ENCODE measurements at regions not wholly inside any gene's neighbourhood (a gene's known extent, or its start where the extent isn't known, plus 50 kb on each side); places are given as distances from the start of the nearest gene placed in this dataset.
"Not testable (repeated sequence)": the region's sequence is repeated elsewhere in the genome, so short reads cannot be mapped to it uniquely, and the experiment has no call there.

DNA sequence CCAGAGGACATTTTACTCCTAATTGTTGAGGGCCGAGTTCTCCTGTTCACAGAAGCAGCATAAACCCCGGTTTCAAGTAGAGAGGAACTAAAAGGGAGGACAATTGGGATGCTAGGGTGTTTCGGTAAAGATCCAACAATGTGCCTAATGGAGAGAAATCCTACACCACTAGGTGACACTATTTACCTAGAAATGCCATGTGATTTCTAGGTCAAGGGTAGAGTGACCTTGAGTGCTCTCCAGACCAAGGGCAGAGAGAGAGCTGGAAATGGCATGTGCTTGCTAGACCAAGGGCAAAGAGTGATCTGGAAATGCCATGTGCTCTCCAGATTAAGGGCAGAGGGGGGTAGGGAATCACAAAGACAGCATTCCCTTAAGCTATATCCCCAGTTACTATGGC lies 472.0 kb downstream of the DCDC2C start:
- H3K27ac Mint-ChIP-seq, result no peak overlapping the region
- DNase-seq (no peak), ATAC-seq (no peak)
- peaks cover 29% of the 10 kb centered on the region for H3K9me3 Mint-ChIP-seq (ENCODE audit: insufficient read depth)
- no peak overlapping the region for H3K4me3 Mint-ChIP-seq
- no peaks in the 10 kb centered on the region for H3K27me3 Mint-ChIP-seq (ENCODE audit: low read depth)
- H3K4me1 Mint-ChIP-seq (ENCODE audit: low read depth), result no peaks in the 10 kb centered on the region
- no peaks in the 10 kb centered on the region for H3K36me3 Mint-ChIP-seq (ENCODE audit: low read depth)
- ChIA-PET CTCF (no interaction called here), POLR2A (no interaction called here)

DNA sequence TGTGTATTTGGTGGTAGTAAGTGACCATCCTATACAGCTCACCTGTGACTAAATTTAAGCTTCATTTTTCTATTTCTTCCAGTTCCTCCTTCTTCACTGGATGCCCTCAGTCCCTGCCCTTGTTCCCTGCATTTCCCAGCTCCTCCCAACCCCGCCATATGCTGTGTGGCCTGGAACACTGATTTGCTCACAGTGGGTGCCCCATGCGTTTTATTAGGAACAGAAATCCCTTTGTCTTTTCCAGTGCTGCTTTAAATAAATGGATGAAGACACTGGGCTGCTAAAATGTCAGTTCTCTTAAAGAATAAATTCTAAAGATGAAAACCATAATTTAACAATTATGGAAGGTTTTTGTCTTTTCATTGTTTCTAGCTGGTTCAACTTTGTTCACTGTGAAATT lies 477.3 kb downstream of the DCDC2C start:
- no peak for ATAC-seq
- H3K36me3 Mint-ChIP-seq (ENCODE audit: low read depth), result no peaks in the 10 kb centered on the region
- ChIA-PET CTCF (no interaction called here), POLR2A (no interaction called here)
- no peak for DNase-seq
- H3K27me3 Mint-ChIP-seq (ENCODE audit: low read depth), result no peaks in the 10 kb centered on the region
- H3K4me1 Mint-ChIP-seq (ENCODE audit: low read depth), result no peaks in the 10 kb centered on the region
- no peak overlapping the region for H3K27ac Mint-ChIP-seq
- H3K9me3 Mint-ChIP-seq (ENCODE audit: insufficient read depth), result peaks cover 21% of the 10 kb centered on the region
- H3K4me3 Mint-ChIP-seq, result no peak overlapping the region

DNA sequence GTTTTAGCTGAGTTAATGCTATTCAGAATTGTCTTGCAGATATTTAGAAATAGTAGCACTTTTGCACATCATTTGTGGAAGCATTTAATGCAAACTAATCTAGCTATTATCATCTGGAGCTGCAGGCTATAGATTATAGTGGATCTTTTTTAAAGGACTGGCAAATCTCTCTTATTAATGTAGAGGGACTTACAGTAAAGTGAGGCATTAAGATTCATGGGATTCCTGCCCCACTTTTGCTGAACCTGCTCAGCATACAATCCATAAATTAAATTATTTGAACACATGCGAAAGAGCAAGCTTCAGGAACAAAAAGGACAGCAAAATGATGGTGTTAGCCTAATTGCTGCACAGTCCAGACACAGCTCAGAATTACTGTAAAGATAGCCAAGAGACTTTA lies 477.7 kb downstream of the DCDC2C start:
- POLR2A ChIA-PET, result no interaction called here
- Mint-ChIP-seq H3K27ac (no peak overlapping the region), H3K9me3 (ENCODE audit: insufficient read depth) (peaks cover 20% of the 10 kb centered on the region), H3K36me3 (ENCODE audit: low read depth) (no peaks in the 10 kb centered on the region), H3K4me3 (no peak overlapping the region), H3K27me3 (ENCODE audit: low read depth) (no peaks in the 10 kb centered on the region), H3K4me1 (ENCODE audit: low read depth) (no peaks in the 10 kb centered on the region)
- ATAC-seq (no peak), DNase-seq (no peak)
- CTCF ChIA-PET, result no interaction called here

DNA sequence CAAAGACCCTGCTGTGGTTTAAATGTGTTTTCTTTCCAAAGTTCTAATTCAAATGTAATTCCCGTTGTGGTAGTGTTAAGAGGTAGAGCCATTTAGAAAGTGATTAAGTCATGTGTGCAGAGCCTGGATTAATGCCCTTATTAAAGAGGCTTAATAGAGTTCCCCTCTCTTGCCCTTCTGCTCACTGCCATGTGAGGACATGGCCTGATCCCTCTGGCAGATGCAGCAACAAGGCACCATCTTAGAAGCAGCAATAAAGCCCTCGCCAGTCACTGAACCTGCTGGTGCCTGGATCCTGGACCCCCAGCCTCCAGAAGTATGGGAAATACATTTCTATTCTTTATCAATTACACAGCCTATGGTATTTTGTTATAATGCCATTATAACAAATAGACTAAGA lies 485.2 kb downstream of the DCDC2C start:
- POLR2A ChIA-PET, result no interaction called here
- DNase-seq, result no peak
- CTCF ChIA-PET, result no interaction called here
- no peak overlapping the region for H3K4me3 Mint-ChIP-seq
- H3K4me1 Mint-ChIP-seq (ENCODE audit: low read depth), result no peaks in the 10 kb centered on the region
- no peak for ATAC-seq
- H3K36me3 Mint-ChIP-seq (ENCODE audit: low read depth), result no peaks in the 10 kb centered on the region
- H3K27ac Mint-ChIP-seq, result no peak overlapping the region
- H3K9me3 Mint-ChIP-seq (ENCODE audit: insufficient read depth), result peaks cover 6% of the 10 kb centered on the region
- H3K27me3 Mint-ChIP-seq (ENCODE audit: low read depth), result no peaks in the 10 kb centered on the region

DNA sequence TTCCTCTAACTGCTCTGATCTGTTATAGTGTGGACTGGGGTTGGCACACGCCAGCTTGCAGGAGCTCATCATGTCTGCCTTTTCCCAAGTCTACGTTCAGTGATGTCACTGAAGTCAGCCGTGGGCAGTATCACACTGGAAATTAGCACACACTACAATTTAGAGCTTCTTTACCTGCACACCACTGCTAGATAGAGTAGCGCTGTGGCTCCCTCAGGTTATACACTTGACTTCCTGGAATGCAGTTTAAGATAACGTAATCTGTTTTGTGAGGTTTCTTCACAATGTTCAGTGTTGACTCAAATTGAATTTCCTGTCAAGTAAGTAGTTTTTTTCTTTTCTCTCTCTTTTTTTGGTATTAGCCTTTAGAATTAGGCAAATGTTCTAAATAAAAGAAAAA lies 487.2 kb downstream of the DCDC2C start:
- POLR2A ChIA-PET, result no interaction called here
- peaks cover 9% of the 10 kb centered on the region for H3K9me3 Mint-ChIP-seq (ENCODE audit: insufficient read depth)

DNA sequence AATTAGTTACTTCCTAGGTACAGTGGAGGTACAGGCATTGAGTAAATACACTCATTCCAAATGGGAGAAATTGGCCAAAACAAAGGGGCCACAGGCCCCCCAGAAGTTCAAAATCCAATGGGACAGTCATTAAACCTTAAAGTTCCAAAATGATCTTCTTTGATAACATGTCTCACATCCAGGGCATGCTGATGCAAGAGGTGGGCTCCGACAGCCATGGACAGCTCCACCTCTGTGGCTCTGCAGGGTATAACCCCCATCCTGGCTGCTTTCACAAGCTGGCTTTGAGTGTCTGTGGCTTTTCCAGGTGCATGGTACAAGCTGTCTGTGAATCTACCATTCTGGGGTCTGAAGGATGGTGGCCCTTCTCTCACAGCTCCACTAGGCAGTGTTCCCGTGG lies 488.7 kb downstream of the DCDC2C start:
- Mint-ChIP-seq H3K9me3 (ENCODE audit: insufficient read depth) (peaks cover 4% of the 10 kb centered on the region), H3K27ac (no peak overlapping the region), H3K4me3 (no peak overlapping the region), H3K4me1 (ENCODE audit: low read depth) (no peaks in the 10 kb centered on the region), H3K27me3 (ENCODE audit: low read depth) (no peaks in the 10 kb centered on the region), H3K36me3 (ENCODE audit: low read depth) (no peaks in the 10 kb centered on the region)
- ChIA-PET POLR2A (no interaction called here), CTCF (no interaction called here)
- DNase-seq (no peak), ATAC-seq (no peak)

More for the DNA sequence above, 487.2 kb downstream of the DCDC2C start:
- no peaks in the 10 kb centered on the region for H3K4me1 Mint-ChIP-seq (ENCODE audit: low read depth)
- ATAC-seq (no peak), DNase-seq (no peak)
- CTCF ChIA-PET, result no interaction called here
- H3K4me3 Mint-ChIP-seq, result no peak overlapping the region
- no peaks in the 10 kb centered on the region for H3K36me3 Mint-ChIP-seq (ENCODE audit: low read depth)
- H3K27ac Mint-ChIP-seq, result no peak overlapping the region
- no peaks in the 10 kb centered on the region for H3K27me3 Mint-ChIP-seq (ENCODE audit: low read depth)

DNA sequence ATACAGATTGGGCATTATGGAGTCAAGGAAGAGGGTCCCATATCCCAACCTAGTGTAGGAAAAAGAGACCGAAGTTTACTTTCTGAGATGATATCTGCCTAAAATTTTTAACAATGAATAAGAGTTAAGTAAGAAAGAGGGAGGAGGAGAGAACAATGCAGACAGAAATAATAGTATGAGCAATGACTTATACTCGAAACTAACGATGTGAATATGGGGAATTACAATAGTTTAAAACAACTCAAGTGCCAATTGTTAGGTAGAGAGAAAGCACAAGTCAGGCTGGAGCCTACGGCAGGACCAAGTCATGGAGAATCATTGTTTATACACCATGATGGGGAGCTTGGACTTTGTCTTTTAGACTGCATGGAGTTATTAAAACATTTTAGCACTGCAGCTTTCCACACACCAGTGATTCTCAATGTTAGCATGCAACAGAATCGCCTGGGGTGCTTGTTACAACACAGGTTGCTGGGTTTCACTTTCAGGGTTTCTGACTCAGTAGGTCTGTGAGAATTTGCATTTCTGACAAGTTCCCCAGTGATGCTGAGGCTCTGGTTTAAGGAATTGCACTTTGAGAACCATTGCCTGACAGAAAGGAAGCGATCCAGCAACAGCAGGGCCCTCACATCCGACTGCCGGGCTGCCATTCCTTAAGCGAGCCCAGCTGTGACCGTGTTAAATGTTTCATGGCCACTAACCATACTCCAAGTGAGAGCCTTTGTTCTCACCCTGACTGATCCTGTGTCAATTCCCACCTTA lies 511.2 kb downstream of the DCDC2C start:
- ChIA-PET POLR2A (no interaction called here), CTCF (no interaction called here)
- ATAC-seq, result no peak
- Mint-ChIP-seq H3K9me3 (ENCODE audit: insufficient read depth) (peaks cover 4% of the 10 kb centered on the region), H3K27me3 (ENCODE audit: low read depth) (no peaks in the 10 kb centered on the region), H3K36me3 (ENCODE audit: low read depth) (no peaks in the 10 kb centered on the region), H3K4me3 (no peak overlapping the region), H3K27ac (no peak overlapping the region), H3K4me1 (ENCODE audit: low read depth) (no peaks in the 10 kb centered on the region)
- no peak for DNase-seq

DNA sequence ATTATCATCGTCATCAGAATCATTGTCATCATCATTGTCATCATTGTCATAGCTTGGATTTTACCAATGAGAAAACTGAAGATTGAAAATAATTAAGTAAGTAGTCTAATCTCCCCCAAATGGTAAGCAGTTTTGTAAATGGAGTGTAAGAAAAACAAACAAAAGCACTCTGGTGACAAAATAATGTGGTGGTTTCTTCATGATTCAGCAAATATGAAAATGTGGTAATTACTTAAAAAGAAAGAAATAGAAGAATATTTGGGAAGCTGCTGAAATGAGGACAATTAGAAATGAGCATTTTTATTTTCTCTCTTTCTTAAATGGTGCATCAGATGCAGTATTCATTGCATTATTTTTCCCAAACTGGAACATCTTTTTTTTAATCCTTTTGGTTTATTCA lies 514.4 kb downstream of the DCDC2C start:
- Mint-ChIP-seq H3K4me3 (no peak overlapping the region), H3K27ac (no peak overlapping the region), H3K27me3 (ENCODE audit: low read depth) (no peaks in the 10 kb centered on the region), H3K4me1 (ENCODE audit: low read depth) (no peaks in the 10 kb centered on the region), H3K36me3 (ENCODE audit: low read depth) (no peaks in the 10 kb centered on the region), H3K9me3 (ENCODE audit: insufficient read depth) (peaks cover 7% of the 10 kb centered on the region)
- no peak for DNase-seq
- no peak for ATAC-seq
- POLR2A ChIA-PET, result no interaction called here
- CTCF ChIA-PET, result no interaction called here

DNA sequence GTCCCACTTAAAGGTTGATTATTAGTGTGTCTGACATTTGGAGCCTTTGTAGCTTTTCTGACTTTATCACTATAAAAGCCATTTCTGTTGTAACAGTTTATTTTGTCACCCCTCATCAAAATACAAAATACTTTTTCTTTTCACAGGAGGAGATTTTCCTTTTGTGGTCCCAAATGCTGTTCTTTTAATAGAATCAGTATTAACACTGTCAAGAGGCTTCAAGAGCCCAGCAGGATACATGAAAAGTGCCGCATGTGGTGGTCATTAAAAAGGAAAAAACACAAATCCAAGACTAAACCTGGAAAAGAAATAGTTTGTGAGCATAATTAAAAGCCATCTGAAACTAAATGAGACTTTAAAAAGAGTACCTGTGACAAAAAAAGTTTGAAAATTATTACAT lies 515.7 kb downstream of the DCDC2C start:
- POLR2A ChIA-PET, result no interaction called here
- no peaks in the 10 kb centered on the region for H3K4me1 Mint-ChIP-seq (ENCODE audit: low read depth)
- DNase-seq, result no peak
- no peaks in the 10 kb centered on the region for H3K36me3 Mint-ChIP-seq (ENCODE audit: low read depth)
- H3K27me3 Mint-ChIP-seq (ENCODE audit: low read depth), result no peaks in the 10 kb centered on the region
- H3K27ac Mint-ChIP-seq, result no peak overlapping the region
- H3K9me3 Mint-ChIP-seq (ENCODE audit: insufficient read depth), result peaks cover 7% of the 10 kb centered on the region
- no peak overlapping the region for H3K4me3 Mint-ChIP-seq
- ATAC-seq, result no peak
- CTCF ChIA-PET, result no interaction called here

DNA sequence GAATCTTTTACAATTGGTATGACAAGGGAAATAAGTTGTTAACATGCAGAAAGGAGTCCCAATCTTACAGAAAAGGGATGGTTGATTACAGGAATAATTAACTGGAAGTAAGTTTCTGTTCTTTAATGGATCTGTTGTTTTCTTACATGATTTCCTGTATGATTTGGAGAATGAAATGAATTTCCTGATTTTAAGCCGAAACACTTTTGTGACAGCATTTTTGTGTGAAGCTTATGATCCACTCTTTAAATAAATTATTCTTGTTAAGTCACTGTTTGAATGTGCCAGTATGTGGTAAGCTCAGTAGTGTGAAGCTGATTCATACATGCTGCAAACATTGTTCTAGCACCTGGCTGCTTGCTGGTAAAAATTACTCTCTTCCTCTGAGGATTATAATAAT lies 516.2 kb downstream of the DCDC2C start:
- POLR2A ChIA-PET, result no interaction called here
- Mint-ChIP-seq H3K36me3 (ENCODE audit: low read depth) (no peaks in the 10 kb centered on the region), H3K9me3 (ENCODE audit: insufficient read depth) (peaks cover 7% of the 10 kb centered on the region), H3K4me1 (ENCODE audit: low read depth) (no peaks in the 10 kb centered on the region), H3K4me3 (no peak overlapping the region), H3K27ac (no peak overlapping the region), H3K27me3 (ENCODE audit: low read depth) (no peaks in the 10 kb centered on the region)
- ATAC-seq (no peak), DNase-seq (no peak)
- CTCF ChIA-PET, result no interaction called here

DNA sequence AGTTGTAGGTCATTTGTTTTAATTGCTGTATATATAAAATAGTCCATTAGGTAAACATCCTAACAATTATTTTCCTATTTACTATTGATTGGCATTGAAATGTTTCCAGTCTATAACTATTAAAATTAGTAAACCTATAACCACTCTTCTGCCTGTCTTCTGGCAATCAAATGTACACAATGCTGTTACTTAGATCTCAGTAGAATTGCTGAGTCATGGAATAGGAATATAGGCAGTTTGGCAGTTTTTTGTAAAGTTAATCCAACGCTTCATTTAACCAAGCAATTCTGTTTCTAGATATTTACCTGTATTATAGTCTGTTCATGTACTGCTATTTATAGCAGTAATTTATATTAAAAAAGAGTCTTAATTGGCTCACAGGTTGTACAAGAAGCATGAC lies 518.1 kb downstream of the DCDC2C start:
- H3K36me3 Mint-ChIP-seq (ENCODE audit: low read depth), result no peaks in the 10 kb centered on the region
- CTCF ChIA-PET, result no interaction called here
- no peak for DNase-seq
- H3K27ac Mint-ChIP-seq, result no peak overlapping the region
- H3K4me3 Mint-ChIP-seq, result no peak overlapping the region
- POLR2A ChIA-PET, result no interaction called here
- peaks cover 7% of the 10 kb centered on the region for H3K9me3 Mint-ChIP-seq (ENCODE audit: insufficient read depth)
- ATAC-seq, result no peak
- H3K27me3 Mint-ChIP-seq (ENCODE audit: low read depth), result no peaks in the 10 kb centered on the region
- no peaks in the 10 kb centered on the region for H3K4me1 Mint-ChIP-seq (ENCODE audit: low read depth)

DNA sequence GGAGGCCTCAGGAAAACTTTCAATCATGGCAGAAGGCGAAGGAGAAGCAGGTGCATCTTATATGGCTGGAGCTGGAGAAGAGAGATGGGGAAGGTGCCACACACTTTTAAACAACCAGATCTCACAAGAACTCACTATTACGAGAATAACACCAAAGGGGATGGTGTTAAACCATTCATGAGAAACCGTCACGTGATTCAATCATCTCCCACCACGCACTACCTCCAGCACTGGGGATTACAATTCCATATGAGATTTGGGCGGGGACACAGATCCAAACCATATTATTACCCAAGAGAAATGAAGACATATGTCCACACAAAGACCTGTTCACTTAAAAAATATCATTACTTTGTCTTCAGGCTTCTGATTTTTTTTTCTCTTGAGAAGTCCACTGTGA lies 518.5 kb downstream of the DCDC2C start:
- Mint-ChIP-seq H3K4me1 (ENCODE audit: low read depth) (no peaks in the 10 kb centered on the region), H3K27me3 (ENCODE audit: low read depth) (no peaks in the 10 kb centered on the region), H3K4me3 (no peak overlapping the region), H3K9me3 (ENCODE audit: insufficient read depth) (peaks cover 7% of the 10 kb centered on the region), H3K27ac (no peak overlapping the region), H3K36me3 (ENCODE audit: low read depth) (no peaks in the 10 kb centered on the region)
- ChIA-PET POLR2A (no interaction called here), CTCF (no interaction called here)
- ATAC-seq (no peak), DNase-seq (no peak)

DNA sequence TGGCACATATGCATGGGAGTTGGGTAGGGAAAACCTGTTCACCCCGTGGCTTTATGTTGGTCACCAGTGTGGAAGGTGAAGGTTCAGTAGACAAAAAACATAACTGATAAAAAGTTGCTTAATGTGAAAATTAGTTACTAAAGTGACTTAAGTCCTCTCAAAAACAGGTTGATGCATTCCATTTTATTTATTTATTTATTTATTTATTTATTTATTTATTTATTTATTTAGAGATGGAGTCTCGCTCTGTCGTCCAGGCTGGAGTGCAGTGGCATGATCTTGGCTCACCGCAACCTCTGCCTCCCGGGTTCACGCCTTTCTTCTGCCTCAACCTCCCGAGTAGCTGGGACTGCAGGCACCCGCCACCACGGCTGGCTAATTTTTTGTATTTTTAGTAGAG lies 541.0 kb downstream of the DCDC2C start:
- H3K36me3 Mint-ChIP-seq (ENCODE audit: low read depth); H3K4me1 Mint-ChIP-seq (ENCODE audit: low read depth); DNase-seq; CTCF ChIA-PET; ATAC-seq; H3K4me3 Mint-ChIP-seq; H3K27ac Mint-ChIP-seq; H3K9me3 Mint-ChIP-seq (ENCODE audit: insufficient read depth); H3K27me3 Mint-ChIP-seq (ENCODE audit: low read depth); POLR2A ChIA-PET: not testable (repeated sequence)
